Mesenchymal stem cell (in vitro differentiated cells and primary cell): ENCODE measurements at regions not wholly inside any gene's neighbourhood (a gene's known extent, or its start where the extent isn't known, plus 50 kb on each side); places are given as distances from the start of the nearest gene placed in this dataset.
"Not testable (repeated sequence)": the region's sequence is repeated elsewhere in the genome, so short reads cannot be mapped to it uniquely, and the experiment has no call there.

Experiments
- DNase-seq: peaks from one replicate; pipeline ENCODE4 v3.0.0-alpha.2; 2013
- H2AFZ ChIP-seq: one replicate; pipeline ENCODE4 v1.6.1; 2013; ENCODE audit warnings: low read depth, mild to moderate bottlenecking, control low read depth, inconsistent platforms, low read length, moderate library complexity
- H2AK5ac ChIP-seq: 2 replicates; pipeline ENCODE4 v1.6.1; 2013; ENCODE audit warnings: low read length, moderate library complexity, mild to moderate bottlenecking, inconsistent platforms; ENCODE audit not compliant: severe bottlenecking
- H2BK120ac ChIP-seq: one replicate; pipeline ENCODE4 v1.6.1; 2013; ENCODE audit warnings: low read depth, mild to moderate bottlenecking, inconsistent platforms, low read length, moderate library complexity
- H2BK12ac ChIP-seq, 2 experiments: one replicate each; pipeline ENCODE4 v1.6.1; 2013; ENCODE audit warnings: inconsistent platforms in 2 of 2, low read length in 2 of 2, mild to moderate bottlenecking in 2 of 2, moderate library complexity in 2 of 2, control low read depth in 1 of 2
- H2BK15ac ChIP-seq: one replicate; pipeline ENCODE4 v1.6.1; 2013; ENCODE audit warnings: mild to moderate bottlenecking, low read depth, inconsistent platforms; ENCODE audit not compliant: poor library complexity, severe bottlenecking
- H2BK5ac ChIP-seq: 2 replicates; pipeline ENCODE4 v1.6.1; 2013; ENCODE audit warnings: low read depth, mild to moderate bottlenecking, low read length, control low read depth, inconsistent platforms; ENCODE audit not compliant: poor library complexity, severe bottlenecking
- H3K14ac ChIP-seq, 2 experiments: one replicate each; pipeline ENCODE4 v1.6.1; 2013; ENCODE audit warnings: inconsistent platforms in 2 of 2, low read length in 2 of 2, control low read depth in 1 of 2, mild to moderate bottlenecking in 1 of 2, moderate library complexity in 1 of 2
- H3K18ac ChIP-seq, 2 experiments: one replicate each; pipeline ENCODE4 v1.6.1; 2013; ENCODE audit warnings: inconsistent platforms in 2 of 2, low read length in 2 of 2, control low read depth in 1 of 2, low read depth in 1 of 2, mild to moderate bottlenecking in 1 of 2
- H3K23ac ChIP-seq, 2 experiments: one replicate each; pipeline ENCODE4 v1.6.1; 2013; ENCODE audit warnings: inconsistent platforms in 2 of 2, low read length in 2 of 2, mild to moderate bottlenecking in 2 of 2, moderate library complexity in 2 of 2, control low read depth in 1 of 2
- H3K27ac ChIP-seq: 2 replicates; pipeline ENCODE4 v1.5.1; 2013; ENCODE audit warnings: mild to moderate bottlenecking, moderate library complexity, low read length, control low read depth, inconsistent platforms; ENCODE audit not compliant: poor library complexity, severe bottlenecking
- H3K27me3 ChIP-seq, 2 experiments: 2 replicates each; pipeline versions ENCODE4 v1.6.1 to v1.7.0; 2013; ENCODE audit warnings: low read length in 2 of 2, mild to moderate bottlenecking in 2 of 2, moderate library complexity in 2 of 2, control low read depth in 1 of 2, inconsistent platforms in 1 of 2; ENCODE audit not compliant: control insufficient read depth in 1 of 2, insufficient read depth in 1 of 2
- H3K36me3 ChIP-seq, 2 experiments: 2 replicates each; pipeline versions ENCODE4 v1.6.1 to v1.7.0; 2013; ENCODE audit warnings: low read length in 2 of 2, control low read depth in 1 of 2, inconsistent platforms in 1 of 2, low read depth in 1 of 2, mild to moderate bottlenecking in 1 of 2; ENCODE audit not compliant: insufficient read depth in 2 of 2, control insufficient read depth in 1 of 2
- H3K4ac ChIP-seq, 2 experiments: one replicate each; pipeline ENCODE4 v1.6.1; 2013; ENCODE audit warnings: inconsistent platforms in 2 of 2, low read length in 2 of 2, mild to moderate bottlenecking in 2 of 2, moderate library complexity in 2 of 2, control low read depth in 1 of 2, low read depth in 1 of 2
- H3K4me1 ChIP-seq: 2 replicates; pipeline ENCODE4 v1.6.1; 2013; ENCODE audit warnings: low read depth, low read length, control low read depth; ENCODE audit not compliant: control insufficient read depth, insufficient read depth
- H3K4me2 ChIP-seq: 2 replicates; pipeline ENCODE4 v1.6.1; 2013; ENCODE audit warnings: low read length, mild to moderate bottlenecking, inconsistent platforms; ENCODE audit not compliant: poor library complexity, severe bottlenecking
- H3K4me3 ChIP-seq, 2 experiments: 2 replicates each; pipeline versions ENCODE4 v1.5.1 to v1.7.0; 2013; ENCODE audit warnings: low read length in 2 of 2, mild to moderate bottlenecking in 2 of 2, control low read depth in 1 of 2, low read depth in 1 of 2; ENCODE audit not compliant: insufficient read depth in 1 of 2
- H3K79me1 ChIP-seq: replicated peaks from 2 replicates; pipeline ENCODE4 v1.6.1; 2013; ENCODE audit warnings: mild to moderate bottlenecking, control low read depth, low read length, inconsistent platforms; ENCODE audit not compliant: poor library complexity, severe bottlenecking
- H3K9ac ChIP-seq: 2 replicates; pipeline ENCODE4 v1.7.0; 2013; ENCODE audit warnings: mild to moderate bottlenecking, low read length, moderate library complexity
- H3K9me3 ChIP-seq: 2 replicates; pipeline ENCODE4 v1.7.0; 2013; ENCODE audit warnings: mild to moderate bottlenecking, low read length; ENCODE audit not compliant: control insufficient read depth
- H4K8ac ChIP-seq: one replicate; pipeline ENCODE4 v1.6.1; 2013; ENCODE audit warnings: inconsistent platforms, mild to moderate bottlenecking, low read length, moderate library complexity
- H4K91ac ChIP-seq: one replicate; pipeline ENCODE4 v1.6.1; 2013; ENCODE audit warnings: mild to moderate bottlenecking, low read length, inconsistent platforms
- WGBS: methylation state at CpG from one replicate; pipeline ENCODE4 v1.1.7; 2013; ENCODE audit warnings: mixed read lengths; 5-methylcytosine and 5-hydroxymethylcytosine counted together

GRCh38 chr1:30460661-30461060 is 262.7 kb downstream of the MATN1 start:
- Histone ChIP-seq H3K4me1 (no peaks in the 10 kb centered on the region), H2BK12ac (no peak overlapping the region), H2AK5ac (no peak overlapping the region), H3K9me3 (peaks cover 6% of the 10 kb centered on the region), H3K79me1 (no peaks in the 10 kb centered on the region), H2BK120ac (no peak overlapping the region), H3K14ac (no peak overlapping the region), H3K23ac (no peak overlapping the region), H3K4me2 (no peak overlapping the region), H3K4ac (no peak overlapping the region), H3K27me3 (peaks cover 0 to 11% of the 10 kb centered on the region in 2 experiments), H2BK15ac (no peak overlapping the region), H3K4me3 (no peak overlapping the region), H3K18ac (no peak overlapping the region), H3K9ac (no peak overlapping the region), H4K8ac (no peak overlapping the region), H2BK5ac (no peak overlapping the region), H3K36me3 (no peaks in the 10 kb centered on the region), H2AFZ (no peak overlapping the region), H4K91ac (no peak overlapping the region), H3K27ac (no peak overlapping the region)
- no peak for DNase-seq
- WGBS: 13% methylated on average over 1 of the region's 1 CpG

- 78% methylated on average over 13 of the region's 13 CpGs for WGBS
- not testable (repeated sequence) for H2BK120ac ChIP-seq, H3K4me3 ChIP-seq, H3K9me3 ChIP-seq, H2AFZ ChIP-seq, H3K18ac ChIP-seq, H3K27me3 ChIP-seq, H2BK5ac ChIP-seq, H3K4ac ChIP-seq, H4K91ac ChIP-seq, H3K36me3 ChIP-seq, H2BK15ac ChIP-seq, H3K23ac ChIP-seq, H2AK5ac ChIP-seq, H3K4me1 ChIP-seq, H3K27ac ChIP-seq, H3K4me2 ChIP-seq, H3K79me1 ChIP-seq, H2BK12ac ChIP-seq, H4K8ac ChIP-seq, H3K14ac ChIP-seq, DNase-seq, H3K9ac ChIP-seq
Measured at GRCh38 chr1:30458730-30459485, 264.5 kb downstream of the MATN1 start.

GRCh38 chr1:30452925-30453324 is 270.5 kb downstream of the MATN1 start:
- Histone ChIP-seq H3K9me3 (no peaks in the 10 kb centered on the region), H3K79me1 (no peaks in the 10 kb centered on the region), H4K8ac (no peak overlapping the region), H3K4ac (no peak overlapping the region), H3K4me1 (no peaks in the 10 kb centered on the region), H3K23ac (no peak overlapping the region), H2BK12ac (no peak overlapping the region), H3K4me2 (no peak overlapping the region), H2BK120ac (no peak overlapping the region), H2BK15ac (no peak overlapping the region), H3K36me3 (no peaks in the 10 kb centered on the region), H2AK5ac (no peak overlapping the region), H3K14ac (no peak overlapping the region), H3K18ac (no peak overlapping the region), H3K27ac (no peak overlapping the region), H3K27me3 (no peaks in the 10 kb centered on the region), H2AFZ (no peak overlapping the region), H2BK5ac (no peak overlapping the region), H4K91ac (no peak overlapping the region), H3K4me3 (no peak overlapping the region), H3K9ac (no peak overlapping the region)
- 84% methylated on average over 2 of the region's 2 CpGs for WGBS
- no peak for DNase-seq

- H3K79me1 ChIP-seq: no peaks in the 10 kb centered on the region
- no peak overlapping the region for H2AK5ac ChIP-seq
- H3K27me3 ChIP-seq: peaks cover 0 to 2% of the 10 kb centered on the region in 2 experiments
- no peaks in the 10 kb centered on the region for H3K9me3 ChIP-seq
- H3K18ac ChIP-seq: no peak overlapping the region
- no peak overlapping the region for H2AFZ ChIP-seq
- no peak overlapping the region for H3K4me2 ChIP-seq
- H4K91ac ChIP-seq: no peak overlapping the region
- no peak overlapping the region for H3K4me3 ChIP-seq
- H3K4ac ChIP-seq: no peak overlapping the region
- H2BK120ac ChIP-seq: no peak overlapping the region
- H2BK12ac ChIP-seq: no peak overlapping the region
- no peaks in the 10 kb centered on the region for H3K4me1 ChIP-seq
- H3K9ac ChIP-seq: no peak overlapping the region
- H3K23ac ChIP-seq: no peak overlapping the region
- H3K27ac ChIP-seq: no peak overlapping the region
- H2BK15ac ChIP-seq: no peak overlapping the region
- H3K14ac ChIP-seq: no peak overlapping the region
- DNase-seq: no peak
- WGBS: 64% methylated on average over 2 of the region's 2 CpGs
- H3K36me3 ChIP-seq: no peaks in the 10 kb centered on the region
- no peak overlapping the region for H4K8ac ChIP-seq
- H2BK5ac ChIP-seq: no peak overlapping the region
Measured at GRCh38 chr1:30452170-30452569, 271.2 kb downstream of the MATN1 start.
